ENCODE measurements at regions not wholly inside any gene's neighbourhood (a gene's known extent, or its start where the extent isn't known, plus 50 kb on each side); places are given as distances from the start of the nearest gene placed in this dataset.

- Mint-ChIP-seq H3K4me1 (ENCODE audit: low read depth) (no peaks in the 10 kb centered on the region), H3K27ac (no peak overlapping the region), H3K9me3 (ENCODE audit: low read depth) (peaks cover 5% of the 10 kb centered on the region), H3K36me3 (ENCODE audit: insufficient read depth) (no peaks in the 10 kb centered on the region), H3K27me3 (no peaks in the 10 kb centered on the region), H3K4me3 (ENCODE audit: low read depth) (no peak overlapping the region)
- TF ChIP-seq, protein P1, sequence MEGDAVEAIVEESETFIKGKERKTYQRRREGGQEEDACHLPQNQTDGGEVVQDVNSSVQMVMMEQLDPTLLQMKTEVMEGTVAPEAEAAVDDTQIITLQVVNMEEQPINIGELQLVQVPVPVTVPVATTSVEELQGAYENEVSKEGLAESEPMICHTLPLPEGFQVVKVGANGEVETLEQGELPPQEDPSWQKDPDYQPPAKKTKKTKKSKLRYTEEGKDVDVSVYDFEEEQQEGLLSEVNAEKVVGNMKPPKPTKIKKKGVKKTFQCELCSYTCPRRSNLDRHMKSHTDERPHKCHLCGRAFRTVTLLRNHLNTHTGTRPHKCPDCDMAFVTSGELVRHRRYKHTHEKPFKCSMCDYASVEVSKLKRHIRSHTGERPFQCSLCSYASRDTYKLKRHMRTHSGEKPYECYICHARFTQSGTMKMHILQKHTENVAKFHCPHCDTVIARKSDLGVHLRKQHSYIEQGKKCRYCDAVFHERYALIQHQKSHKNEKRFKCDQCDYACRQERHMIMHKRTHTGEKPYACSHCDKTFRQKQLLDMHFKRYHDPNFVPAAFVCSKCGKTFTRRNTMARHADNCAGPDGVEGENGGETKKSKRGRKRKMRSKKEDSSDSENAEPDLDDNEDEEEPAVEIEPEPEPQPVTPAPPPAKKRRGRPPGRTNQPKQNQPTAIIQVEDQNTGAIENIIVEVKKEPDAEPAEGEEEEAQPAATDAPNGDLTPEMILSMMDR (IDR thresholded peaks at IDR 0.05; ENCODE audit: unreplicated experiment), result no peak
- no peak for DNase-seq (ENCODE audit: low spot score, unreplicated experiment)
These were observed 663.3 kb downstream of the ELAVL2 start for GRCh38 chr9:23162789-23163188.

DNA sequence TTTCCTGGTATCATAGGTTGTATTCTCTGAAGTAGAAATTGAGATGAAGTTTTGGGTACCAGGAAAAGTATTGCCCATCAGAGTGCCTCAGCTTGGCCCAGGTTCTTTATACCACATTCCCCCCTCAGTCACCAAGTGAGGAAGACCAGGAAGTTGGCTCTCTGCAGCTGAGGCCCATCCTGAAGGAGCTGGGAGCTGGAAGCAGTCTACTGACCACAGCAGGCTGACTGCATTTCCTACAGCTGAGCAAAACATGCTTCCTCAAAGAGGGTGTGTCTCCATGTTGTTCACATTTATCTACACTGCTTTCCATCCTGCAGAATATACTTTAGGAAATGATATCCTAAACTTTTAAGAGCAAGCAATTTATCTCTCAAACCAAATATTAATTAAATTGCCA lies 654.6 kb downstream of the ELAVL2 start:
- Mint-ChIP-seq H3K9me3 (ENCODE audit: low read depth) (peaks cover 2% of the 10 kb centered on the region), H3K36me3 (ENCODE audit: insufficient read depth) (no peaks in the 10 kb centered on the region), H3K4me3 (ENCODE audit: low read depth) (no peak overlapping the region)

DNA sequence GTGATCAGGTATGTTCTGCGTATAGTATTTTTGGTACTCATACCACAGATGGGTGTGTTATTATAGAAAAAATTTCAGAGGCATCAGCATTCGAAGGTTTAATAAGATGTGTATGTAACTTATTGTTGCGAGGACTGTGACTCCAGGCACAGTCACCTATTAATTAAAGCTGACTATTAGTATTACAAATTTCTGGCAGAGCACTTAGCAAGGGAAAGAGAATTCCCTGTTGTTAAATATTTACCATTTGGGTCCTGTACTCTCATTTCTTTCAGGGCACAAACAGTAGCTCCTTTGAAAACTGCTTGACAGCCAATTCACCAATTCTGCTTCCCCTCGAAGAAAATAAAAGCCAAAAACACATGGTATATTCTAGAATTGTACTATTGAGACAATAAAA lies 653.8 kb downstream of the ELAVL2 start:
- no peak overlapping the region for H3K27ac Mint-ChIP-seq
- no peak for DNase-seq (ENCODE audit: low spot score, unreplicated experiment)
- TF ChIP-seq, protein P1 (IDR thresholded peaks at IDR 0.05; ENCODE audit: unreplicated experiment), result no peak
- H3K36me3 Mint-ChIP-seq (ENCODE audit: insufficient read depth), result no peaks in the 10 kb centered on the region
- H3K4me3 Mint-ChIP-seq (ENCODE audit: low read depth), result no peak overlapping the region
- no peaks in the 10 kb centered on the region for H3K27me3 Mint-ChIP-seq
- peaks cover 2% of the 10 kb centered on the region for H3K4me1 Mint-ChIP-seq (ENCODE audit: low read depth)
- peaks cover 2% of the 10 kb centered on the region for H3K9me3 Mint-ChIP-seq (ENCODE audit: low read depth)

More for the DNA sequence above, 654.6 kb downstream of the ELAVL2 start:
- H3K4me1 Mint-ChIP-seq (ENCODE audit: low read depth), result peaks cover 2% of the 10 kb centered on the region
- no peaks in the 10 kb centered on the region for H3K27me3 Mint-ChIP-seq
- DNase-seq (ENCODE audit: low spot score, unreplicated experiment), result no peak
- H3K27ac Mint-ChIP-seq, result no peak overlapping the region
- TF ChIP-seq, protein P1 (IDR thresholded peaks at IDR 0.05; ENCODE audit: unreplicated experiment), result no peak

DNA sequence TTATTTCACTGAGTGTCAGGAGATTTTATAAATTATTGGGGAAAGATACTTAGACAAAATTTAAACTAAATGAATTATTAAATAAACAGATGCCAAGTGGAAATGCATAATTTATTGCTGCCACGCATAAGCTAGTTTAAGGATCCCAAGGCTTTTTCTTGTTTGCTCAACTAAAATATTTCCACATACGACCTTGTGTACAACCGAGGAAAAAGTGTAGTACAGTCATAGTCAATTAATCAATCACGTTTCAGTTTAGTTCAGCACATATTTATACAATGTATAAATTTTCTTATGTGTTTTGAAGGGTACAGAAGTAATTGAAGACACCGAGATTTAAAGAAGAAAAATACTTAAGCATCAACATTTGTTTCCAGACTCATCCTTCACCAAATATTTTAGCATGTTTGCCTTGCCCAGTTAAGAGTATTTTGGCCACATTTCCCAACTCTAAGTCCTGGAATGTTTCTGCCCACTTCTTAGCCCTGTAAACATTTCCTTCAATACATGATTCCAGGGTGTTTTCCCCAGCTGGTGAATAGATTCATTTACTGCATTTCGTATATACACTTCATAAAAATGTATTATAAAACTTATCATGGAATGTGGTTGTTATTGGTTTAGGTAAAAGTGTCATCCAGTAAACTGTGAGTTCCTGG lies 652.9 kb downstream of the ELAVL2 start:
- Mint-ChIP-seq H3K4me1 (ENCODE audit: low read depth) (peaks cover 2% of the 10 kb centered on the region), H3K27me3 (no peaks in the 10 kb centered on the region), H3K27ac (no peak overlapping the region), H3K36me3 (ENCODE audit: insufficient read depth) (no peaks in the 10 kb centered on the region), H3K9me3 (ENCODE audit: low read depth) (peaks cover 2% of the 10 kb centered on the region), H3K4me3 (ENCODE audit: low read depth) (no peak overlapping the region)
- TF ChIP-seq, protein P1 (IDR thresholded peaks at IDR 0.05; ENCODE audit: unreplicated experiment), result no peak
- DNase-seq (ENCODE audit: low spot score, unreplicated experiment), result no peak

DNA sequence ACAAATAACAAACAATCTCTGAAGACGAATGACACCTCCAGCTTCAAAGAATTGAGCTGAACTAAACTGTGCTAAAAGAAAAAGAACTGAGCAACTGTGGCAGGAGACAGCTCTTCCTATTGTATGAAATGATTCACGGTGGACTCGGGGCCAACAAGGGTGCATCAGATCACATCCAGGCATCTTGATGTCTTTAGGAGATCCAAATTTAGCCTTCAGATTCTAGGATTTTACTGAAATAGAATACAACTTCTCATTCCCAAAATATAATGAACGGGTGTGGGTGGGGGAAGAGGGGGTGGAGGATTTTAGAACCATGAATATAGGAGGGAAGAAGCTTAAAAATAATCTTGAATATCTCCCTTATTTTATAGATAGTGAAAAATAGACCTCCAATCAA lies 631.8 kb downstream of the ELAVL2 start:
- H3K27me3 Mint-ChIP-seq, result no peaks in the 10 kb centered on the region
- TF ChIP-seq, protein P1 (IDR thresholded peaks at IDR 0.05; ENCODE audit: unreplicated experiment), result no peak

More for the DNA sequence above, 631.8 kb downstream of the ELAVL2 start:
- no peaks in the 10 kb centered on the region for H3K9me3 Mint-ChIP-seq (ENCODE audit: low read depth)
- no peak overlapping the region for H3K4me3 Mint-ChIP-seq (ENCODE audit: low read depth)
- H3K4me1 Mint-ChIP-seq (ENCODE audit: low read depth), result no peaks in the 10 kb centered on the region
- no peak for DNase-seq (ENCODE audit: low spot score, unreplicated experiment)
- no peak overlapping the region for H3K27ac Mint-ChIP-seq
- H3K36me3 Mint-ChIP-seq (ENCODE audit: insufficient read depth), result no peaks in the 10 kb centered on the region

Data from progenitor cell of endocrine pancreas (in vitro differentiated cells).